GM21367 (cell line): ENCODE measurements at regions not wholly inside any gene's neighbourhood (a gene's known extent, or its start where the extent isn't known, plus 50 kb on each side); places are given as distances from the start of the nearest gene placed in this dataset.
"Not testable (repeated sequence)": the region's sequence is repeated elsewhere in the genome, so short reads cannot be mapped to it uniquely, and the experiment has no call there.

Experiments
- ATAC-seq: cut with Tn5 transposase; IDR thresholded peaks from one replicate; pipeline ENCODE4 v1.9.1; 2021; ENCODE audit not compliant: unreplicated experiment

GRCh38 chr7:11221984-11222383 is 248.3 kb downstream of the PHF14 start:
- ATAC-seq, result no peak

GRCh38 chr7:11224535-11224934 is 250.9 kb downstream of the PHF14 start:
- ATAC-seq, result no peak

GRCh38 chr7:11228515-11228914 is 254.8 kb downstream of the PHF14 start:
- ATAC-seq, result no peak

GRCh38 chr7:11231190-11231589 is 257.5 kb downstream of the PHF14 start:
- ATAC-seq, result no peak

DNA sequence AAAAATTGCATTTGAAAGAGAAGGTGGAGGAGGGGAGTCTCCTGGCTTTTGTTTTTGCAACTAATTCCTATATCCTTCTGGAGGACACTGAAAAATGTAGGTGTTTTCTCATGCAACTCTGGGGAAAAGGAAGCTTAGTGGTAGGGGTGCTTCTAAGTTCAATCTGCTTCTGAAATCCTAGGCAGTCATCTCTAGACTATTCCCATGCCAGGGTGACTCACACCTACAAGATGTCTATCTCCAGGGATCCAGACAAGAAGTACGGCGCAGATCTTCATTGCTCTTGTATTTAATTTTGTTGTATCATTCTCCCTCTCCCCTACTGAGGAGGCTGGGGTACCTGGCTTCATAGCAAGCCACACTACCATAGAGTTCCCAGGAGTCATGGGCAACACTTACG is 258.8 kb downstream of the PHF14 start:
- ATAC-seq, result no peak

GRCh38 chr7:11233871-11234270 is 260.2 kb downstream of the PHF14 start:
- no peak for ATAC-seq

- ATAC-seq, result no peak
Observed at GRCh38 chr7:11235491-11235890, 261.8 kb downstream of the PHF14 start.

GRCh38 chr7:11236680-11237079 is 263.0 kb downstream of the PHF14 start:
- no peak for ATAC-seq

DNA sequence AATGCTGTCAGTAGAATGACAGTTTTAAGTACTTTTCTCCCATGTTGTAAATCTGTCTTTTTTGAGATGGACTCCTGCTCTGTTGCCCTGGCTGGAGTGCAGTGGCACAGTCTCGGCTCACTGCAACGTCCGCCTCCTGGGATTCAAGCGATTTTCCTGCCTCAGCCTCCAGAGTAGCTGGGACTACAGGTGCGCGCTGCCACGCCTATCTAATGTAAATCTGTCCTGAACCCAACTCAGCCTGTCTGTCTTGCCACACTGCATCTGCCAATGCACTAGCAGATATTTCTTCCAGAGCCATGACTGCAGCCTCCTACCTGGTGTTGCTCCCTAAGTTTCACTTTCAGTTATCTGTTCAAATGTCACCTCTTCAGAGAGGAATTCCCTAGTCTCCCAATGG is 264.1 kb downstream of the PHF14 start:
- ATAC-seq, result no peak

GRCh38 chr7:11239316-11239715 is 265.6 kb downstream of the PHF14 start:
- no peak for ATAC-seq

- no peak for ATAC-seq
Observed at GRCh38 chr7:11243739-11244138, 270.1 kb downstream of the PHF14 start.

- no peak for ATAC-seq
Observed at GRCh38 chr7:11244149-11244548, 270.5 kb downstream of the PHF14 start.

- ATAC-seq, result no peak
Observed at GRCh38 chr7:11247545-11247944, 273.9 kb downstream of the PHF14 start.

GRCh38 chr7:11251436-11251835 is 277.8 kb downstream of the PHF14 start:
- ATAC-seq, result no peak

DNA sequence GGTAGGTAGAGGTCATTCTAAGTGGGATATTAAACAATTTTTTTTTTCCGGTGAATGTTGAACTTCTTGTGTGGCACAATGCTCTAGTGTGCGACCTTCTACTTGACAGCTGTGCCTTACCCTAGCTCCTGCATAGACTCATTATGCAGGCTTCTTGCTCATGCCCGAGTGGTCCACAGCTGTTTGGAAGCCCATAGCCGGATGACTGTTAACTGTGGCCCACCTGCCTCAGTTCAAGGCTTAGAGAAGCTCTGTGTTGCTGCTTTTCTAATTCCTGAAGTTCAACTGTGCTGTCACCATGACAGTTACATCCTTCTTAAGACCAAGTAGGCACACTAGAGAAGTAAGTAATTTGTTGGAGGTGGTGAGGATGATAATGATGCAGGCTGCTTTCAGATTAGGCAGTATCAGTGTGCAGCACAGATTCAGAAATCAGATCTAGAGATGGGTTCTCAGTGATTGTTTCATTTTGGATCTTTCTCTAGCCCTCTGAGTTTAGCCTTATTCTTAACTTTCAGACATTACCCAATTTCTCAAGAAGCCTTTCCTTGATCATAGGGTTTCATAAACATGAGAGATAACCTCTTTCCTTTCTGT is 278.4 kb downstream of the PHF14 start:
- peak; percentile 22 for ATAC-seq

GRCh38 chr7:11252705-11253272 is 279.1 kb downstream of the PHF14 start:
- peak; percentile 65 for ATAC-seq

GRCh38 chr7:11256501-11256900 is 282.8 kb downstream of the PHF14 start:
- ATAC-seq, result no peak

- ATAC-seq, result no peak
Observed at GRCh38 chr7:11261470-11261869, 287.8 kb downstream of the PHF14 start.

- ATAC-seq, result no peak
Observed at GRCh38 chr7:11266101-11266500, 292.4 kb downstream of the PHF14 start.

GRCh38 chr7:11272352-11272751 is 298.7 kb downstream of the PHF14 start:
- ATAC-seq, result no peak

DNA sequence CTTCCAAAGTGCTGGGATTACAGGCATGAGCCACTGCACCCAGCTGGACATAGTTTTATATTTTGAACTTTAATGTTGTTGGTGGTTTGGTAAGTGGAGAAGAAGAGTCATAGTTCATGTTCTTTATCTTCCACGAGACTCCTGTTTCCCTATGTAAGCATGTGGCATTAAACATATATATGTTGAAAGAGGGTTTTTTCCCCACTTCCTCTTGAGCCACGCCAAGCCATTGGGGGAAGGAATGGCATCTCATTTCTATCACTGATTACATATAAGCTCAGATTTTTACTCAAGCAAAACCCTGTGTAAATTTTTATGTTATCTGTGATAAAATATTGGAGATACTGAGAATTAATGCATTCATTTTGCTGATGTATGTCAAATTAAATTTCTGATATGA is 300.4 kb downstream of the PHF14 start:
- ATAC-seq, result no peak

DNA sequence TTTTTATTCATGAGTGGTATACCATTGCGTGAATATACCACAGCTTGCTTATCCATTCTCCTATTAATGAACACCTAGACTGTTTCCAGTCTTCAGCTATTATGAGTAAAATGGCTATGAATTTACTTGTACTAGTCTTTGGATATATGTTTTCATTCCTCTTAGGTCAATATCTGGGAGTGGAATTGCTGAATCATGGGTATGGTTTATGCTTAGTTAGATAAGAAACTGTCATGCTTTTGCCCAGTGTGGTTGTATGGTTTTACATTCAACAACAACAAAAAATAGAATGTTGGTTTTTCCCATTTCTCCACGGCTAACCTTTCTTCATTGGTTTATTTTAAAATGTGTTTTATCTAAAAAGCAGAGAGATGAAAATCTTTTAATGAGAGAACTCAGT is 308.3 kb downstream of the PHF14 start:
- ATAC-seq, result no peak

DNA sequence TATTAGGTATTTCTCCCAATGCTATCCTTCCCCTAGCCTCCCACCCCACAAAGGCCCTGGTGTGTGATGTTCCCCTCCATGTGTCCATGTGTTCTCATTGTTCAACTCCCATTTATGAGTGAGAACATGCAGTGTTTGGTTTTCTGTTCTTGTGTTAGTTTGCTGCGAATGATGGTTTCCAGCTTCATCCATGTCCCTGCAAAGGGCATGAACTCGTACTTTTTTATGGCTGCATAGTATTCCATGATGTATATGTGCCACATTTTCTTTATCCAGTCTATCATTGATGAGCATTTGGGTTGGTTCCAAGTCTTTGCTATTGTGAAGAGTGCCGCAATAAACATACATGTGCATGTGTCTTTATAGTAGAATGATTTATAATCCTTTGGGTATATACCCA is 309.9 kb downstream of the PHF14 start:
- not testable (repeated sequence) for ATAC-seq
